Activated CD8-positive, alpha-beta memory T cell treated with anti-CD3 and anti-CD28 coated beads, Interleukin-2, amount 50 U/mL, for 4 hours (primary cell): ENCODE measurements at regions not wholly inside any gene's neighbourhood (a gene's known extent, or its start where the extent isn't known, plus 50 kb on each side); places are given as distances from the start of the nearest gene placed in this dataset.
"Not testable (repeated sequence)": the region's sequence is repeated elsewhere in the genome, so short reads cannot be mapped to it uniquely, and the experiment has no call there.

ENCODE experiments used
- DNase-seq: peaks from one replicate; pipeline ENCODE4 v3.0.0-alpha.2; 2020

GRCh38 chr18:66136039-66136438, 385.2 kb downstream of the CDH7 start:
- DNase-seq = no peak

GRCh38 chr18:66129248-66129647, 378.4 kb downstream of the CDH7 start:
- DNase-seq = no peak

GRCh38 chr18:66126266-66126665, 375.5 kb downstream of the CDH7 start:
- DNase-seq = no peak

- no peak for DNase-seq
These were observed 373.6 kb downstream of the CDH7 start for GRCh38 chr18:66124394-66124793.

- DNase-seq = no peak
These were observed 368.5 kb downstream of the CDH7 start for GRCh38 chr18:66119347-66119746.

GRCh38 chr18:66111018-66111417, 360.2 kb downstream of the CDH7 start:
- no peak for DNase-seq

- DNase-seq = no peak
These were observed 359.8 kb downstream of the CDH7 start for GRCh38 chr18:66110607-66111006.

GRCh38 chr18:66109981-66110380, 359.2 kb downstream of the CDH7 start:
- no peak for DNase-seq

GRCh38 chr18:66107546-66107945, 356.7 kb downstream of the CDH7 start:
- no peak for DNase-seq

GRCh38 chr18:66105016-66105415, 354.2 kb downstream of the CDH7 start:
- no peak for DNase-seq

GRCh38 chr18:66103550-66103949, 352.7 kb downstream of the CDH7 start:
- no peak for DNase-seq

- no peak for DNase-seq
These were observed 332.3 kb downstream of the CDH7 start for GRCh38 chr18:66083078-66083477.

- no peak for DNase-seq
These were observed 328.4 kb downstream of the CDH7 start for GRCh38 chr18:66078925-66079800.

- DNase-seq = no peak
These were observed 326.3 kb downstream of the CDH7 start for GRCh38 chr18:66077066-66077465.

GRCh38 chr18:66066191-66066590, 315.4 kb downstream of the CDH7 start:
- no peak for DNase-seq

- no peak for DNase-seq
These were observed 297.6 kb downstream of the CDH7 start for GRCh38 chr18:66048406-66048805.

GRCh38 chr18:66046032-66046602, 295.3 kb downstream of the CDH7 start:
- no peak for DNase-seq

GRCh38 chr18:66043009-66043408, 292.2 kb downstream of the CDH7 start:
- DNase-seq = no peak

GRCh38 chr18:66013969-66014368, 263.2 kb downstream of the CDH7 start:
- no peak for DNase-seq

- DNase-seq = no peak
These were observed 261.1 kb downstream of the CDH7 start for GRCh38 chr18:66011916-66012315.

- peak; percentile 8 for DNase-seq
These were observed 255.2 kb downstream of the CDH7 start for GRCh38 chr18:66005831-66006588.

- DNase-seq = not testable (repeated sequence)
These were observed 248.3 kb downstream of the CDH7 start for GRCh38 chr18:65998971-65999700.

- DNase-seq = no peak
These were observed 244.4 kb downstream of the CDH7 start for GRCh38 chr18:65995206-65995605.
